MM.1S (cell line): ENCODE measurements at regions not wholly inside any gene's neighbourhood (a gene's known extent, or its start where the extent isn't known, plus 50 kb on each side); places are given as distances from the start of the nearest gene placed in this dataset.

ENCODE experiments used
- EZH2 ChIP-seq: fragments of 300-600 bp; sonication (generic); optimal IDR thresholded peaks from 2 replicates; pipeline ENCODE3; 2017; ENCODE audit warnings: low read depth, mild to moderate bottlenecking, antibody characterized with exemption, low read length, mixed read lengths
- EZH2phosphoT487 ChIP-seq: fragments of 300-600 bp; sonication (generic); IDR thresholded peaks from 2 replicates; pipeline ENCODE4 v1.6.1; 2018; ENCODE audit warnings: antibody characterized with exemption, low read length
- TF ChIP-seq, protein P1 (sequence below): fragments of 300-600 bp; sonication (generic); IDR thresholded peaks from 2 replicates; pipeline ENCODE4 v1.5.1; 2016; ENCODE audit warnings: antibody characterized with exemption, low read length, mixed read lengths

DNA sequence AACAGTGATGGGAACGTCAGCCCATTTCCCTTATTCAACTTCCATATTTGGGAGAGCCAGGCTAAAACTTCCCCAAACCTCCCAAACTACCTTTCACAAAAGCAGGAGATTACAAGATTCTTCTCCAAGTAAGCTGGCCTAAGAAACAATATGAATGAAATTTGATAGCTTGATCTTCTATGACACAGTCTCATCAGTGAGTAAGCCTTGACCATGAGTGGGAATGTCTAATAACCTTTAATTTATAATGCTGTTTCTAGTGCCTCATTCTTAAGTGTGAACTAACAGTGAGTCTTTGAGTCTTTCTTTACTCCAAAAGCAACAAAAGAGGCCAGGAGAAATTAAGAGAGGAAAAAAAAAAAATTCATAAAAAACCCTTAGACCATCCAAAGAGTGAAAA lies 1379.9 kb downstream of the EFNA5 start:
- TF ChIP-seq, protein P1, sequence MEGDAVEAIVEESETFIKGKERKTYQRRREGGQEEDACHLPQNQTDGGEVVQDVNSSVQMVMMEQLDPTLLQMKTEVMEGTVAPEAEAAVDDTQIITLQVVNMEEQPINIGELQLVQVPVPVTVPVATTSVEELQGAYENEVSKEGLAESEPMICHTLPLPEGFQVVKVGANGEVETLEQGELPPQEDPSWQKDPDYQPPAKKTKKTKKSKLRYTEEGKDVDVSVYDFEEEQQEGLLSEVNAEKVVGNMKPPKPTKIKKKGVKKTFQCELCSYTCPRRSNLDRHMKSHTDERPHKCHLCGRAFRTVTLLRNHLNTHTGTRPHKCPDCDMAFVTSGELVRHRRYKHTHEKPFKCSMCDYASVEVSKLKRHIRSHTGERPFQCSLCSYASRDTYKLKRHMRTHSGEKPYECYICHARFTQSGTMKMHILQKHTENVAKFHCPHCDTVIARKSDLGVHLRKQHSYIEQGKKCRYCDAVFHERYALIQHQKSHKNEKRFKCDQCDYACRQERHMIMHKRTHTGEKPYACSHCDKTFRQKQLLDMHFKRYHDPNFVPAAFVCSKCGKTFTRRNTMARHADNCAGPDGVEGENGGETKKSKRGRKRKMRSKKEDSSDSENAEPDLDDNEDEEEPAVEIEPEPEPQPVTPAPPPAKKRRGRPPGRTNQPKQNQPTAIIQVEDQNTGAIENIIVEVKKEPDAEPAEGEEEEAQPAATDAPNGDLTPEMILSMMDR = no peak
- no peak for TF ChIP-seq EZH2phosphoT487
- no peak for TF ChIP-seq EZH2
